WERI-Rb-1 (cell line): ENCODE measurements at regions not wholly inside any gene's neighbourhood (a gene's known extent, or its start where the extent isn't known, plus 50 kb on each side); places are given as distances from the start of the nearest gene placed in this dataset.

Source experiments
- DNase-seq: peaks from one replicate; pipeline ENCODE4 v3.0.0-alpha.2; 2020
- H3K27ac ChIP-seq: fragments of 250-450 bp; sonication (Bioruptor Pico); 2 replicates; pipeline ENCODE4 v1.5.1; 2020; ENCODE audit warnings: mild to moderate bottlenecking, moderate library complexity
- H3K27me3 ChIP-seq: fragments of 250-450 bp; sonication (Bioruptor Pico); 2 replicates; pipeline ENCODE4 v1.5.1; 2021; ENCODE audit warnings: mild to moderate bottlenecking, low read depth, moderate library complexity; ENCODE audit not compliant: insufficient read depth, severe bottlenecking
- H3K36me3 ChIP-seq: fragments of 250-450 bp; sonication (Bioruptor Pico); 2 replicates; pipeline ENCODE4 v1.5.1; 2020; ENCODE audit warnings: mild to moderate bottlenecking, moderate library complexity
- H3K4me3 ChIP-seq: 2 replicates; pipeline ENCODE4 v1.5.1; 2011; ENCODE audit warnings: low read depth, mild to moderate bottlenecking, control low read depth, low read length
- H3K9me3 ChIP-seq: fragments of 250-450 bp; sonication (Bioruptor Pico); 2 replicates; pipeline ENCODE4 v1.5.1; 2021; ENCODE audit warnings: mild to moderate bottlenecking, moderate library complexity; ENCODE audit not compliant: severe bottlenecking
- CTCF ChIP-seq: IDR thresholded peaks from 2 replicates; pipeline ENCODE4 v1.5.1; 2011; ENCODE audit warnings: low read depth, mild to moderate bottlenecking, control low read depth, inconsistent platforms, low read length

GRCh38 chr5:158261674-158262367, 402.9 kb upstream of the CLINT1 start:
- no peaks in the 10 kb centered on the region for H3K27me3 ChIP-seq
- DNase-seq, result no peak

GRCh38 chr5:158256096-158256495, 397.2 kb upstream of the CLINT1 start:
- H3K27me3 ChIP-seq, result no peaks in the 10 kb centered on the region
- no peak overlapping the region for H3K27ac ChIP-seq
- no peak for DNase-seq
- TF ChIP-seq CTCF, result no peak
- no peaks in the 10 kb centered on the region for H3K9me3 ChIP-seq
- H3K36me3 ChIP-seq, result no peaks in the 10 kb centered on the region
- no peak overlapping the region for H3K4me3 ChIP-seq

More at GRCh38 chr5:158261674-158262367, 402.9 kb upstream of the CLINT1 start:
- no peak for TF ChIP-seq CTCF
- no peaks in the 10 kb centered on the region for H3K9me3 ChIP-seq
- H3K27ac ChIP-seq, result no peak overlapping the region
- H3K36me3 ChIP-seq, result no peaks in the 10 kb centered on the region
- H3K4me3 ChIP-seq, result no peak overlapping the region

- TF ChIP-seq CTCF, result no peak
- no peaks in the 10 kb centered on the region for H3K36me3 ChIP-seq
- no peak overlapping the region for H3K4me3 ChIP-seq
- H3K9me3 ChIP-seq, result no peaks in the 10 kb centered on the region
- no peak for DNase-seq
- no peaks in the 10 kb centered on the region for H3K27me3 ChIP-seq
- H3K27ac ChIP-seq, result no peak overlapping the region
Measured at GRCh38 chr5:158255609-158256008, 396.7 kb upstream of the CLINT1 start.

- Histone ChIP-seq H3K4me3 (no peak overlapping the region), H3K9me3 (no peaks in the 10 kb centered on the region), H3K27me3 (no peaks in the 10 kb centered on the region), H3K27ac (no peak overlapping the region), H3K36me3 (no peaks in the 10 kb centered on the region)
- no peak for TF ChIP-seq CTCF
- peak; percentile 21 for DNase-seq
Measured at GRCh38 chr5:158246661-158247060, 387.7 kb upstream of the CLINT1 start.

- no peak for DNase-seq
Measured at GRCh38 chr5:158245513-158245912, 386.6 kb upstream of the CLINT1 start.

More at GRCh38 chr5:158245513-158245912, 386.6 kb upstream of the CLINT1 start:
- no peak overlapping the region for H3K27ac ChIP-seq
- no peak overlapping the region for H3K4me3 ChIP-seq
- TF ChIP-seq CTCF, result no peak
- H3K36me3 ChIP-seq, result no peaks in the 10 kb centered on the region
- no peaks in the 10 kb centered on the region for H3K27me3 ChIP-seq
- H3K9me3 ChIP-seq, result no peaks in the 10 kb centered on the region
